ENCODE measurements at regions not wholly inside any gene's neighbourhood (a gene's known extent, or its start where the extent isn't known, plus 50 kb on each side); places are given as distances from the start of the nearest gene placed in this dataset.

DNA sequence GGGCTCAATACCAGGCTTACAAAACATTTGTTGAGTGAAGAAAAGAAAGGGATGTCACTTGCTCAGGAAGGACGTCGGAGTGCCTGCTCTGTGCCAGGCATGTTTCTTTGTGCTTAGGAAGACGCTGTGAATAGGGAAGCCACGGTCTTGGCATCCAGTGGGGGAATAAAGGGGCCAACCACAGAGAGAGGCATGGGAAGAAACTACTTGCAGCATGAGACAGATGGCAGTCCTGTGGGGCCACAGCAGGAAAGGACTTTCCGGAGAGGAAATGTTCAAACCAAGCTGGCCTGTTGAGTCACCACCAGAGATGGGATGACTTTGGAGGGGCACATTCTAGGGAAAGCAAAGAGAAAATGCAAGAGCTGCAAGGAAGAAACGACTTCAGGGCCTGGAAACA is 173.2 kb downstream of the CDH26 start:
- DNase-seq (ENCODE audit: low spot score): no peak

- no peak for DNase-seq (ENCODE audit: low spot score)
These were observed 174.1 kb downstream of the CDH26 start for GRCh38 chr20:60132162-60132826.

DNA sequence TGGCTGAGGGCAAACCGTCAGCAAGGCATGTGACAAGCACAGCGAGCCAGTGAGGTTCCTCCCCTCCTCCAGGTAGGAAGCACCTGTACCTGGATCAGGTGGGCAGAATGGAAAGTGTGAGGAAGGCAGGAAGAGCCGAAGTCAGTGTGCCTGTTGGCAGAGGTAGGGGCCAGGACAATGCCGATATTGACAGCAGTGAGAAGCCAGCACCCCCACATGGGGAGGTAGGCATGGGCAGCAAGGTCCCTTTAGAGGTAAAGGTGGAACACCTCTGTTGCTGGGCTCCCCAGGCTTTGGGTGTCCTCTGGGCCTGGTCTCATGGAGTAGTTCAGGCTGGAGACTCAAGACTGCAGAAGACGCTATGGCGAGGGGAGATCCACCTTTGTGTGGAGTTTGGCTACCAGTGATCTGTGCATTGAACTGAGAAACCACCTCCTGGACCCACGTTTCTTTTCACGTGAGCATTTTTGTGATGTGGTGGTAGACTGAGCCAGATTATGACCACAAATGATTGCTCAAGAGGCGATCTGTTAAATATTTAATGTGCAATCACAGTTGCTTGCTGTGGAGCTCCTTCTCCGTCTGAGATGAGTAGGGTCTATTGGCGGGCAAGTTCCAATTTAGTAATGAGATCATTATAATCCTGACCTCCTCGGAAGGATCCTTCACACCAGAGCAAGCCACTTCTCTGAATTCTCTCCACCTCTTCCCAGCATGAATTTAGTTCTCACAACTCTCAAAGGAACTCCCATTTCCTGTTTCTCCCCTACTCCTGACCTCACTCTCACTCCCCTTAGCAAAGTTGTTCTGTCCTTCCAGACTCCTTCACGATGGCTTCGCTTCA is 174.8 kb downstream of the CDH26 start:
- DNase-seq (ENCODE audit: low spot score): no peak

DNA sequence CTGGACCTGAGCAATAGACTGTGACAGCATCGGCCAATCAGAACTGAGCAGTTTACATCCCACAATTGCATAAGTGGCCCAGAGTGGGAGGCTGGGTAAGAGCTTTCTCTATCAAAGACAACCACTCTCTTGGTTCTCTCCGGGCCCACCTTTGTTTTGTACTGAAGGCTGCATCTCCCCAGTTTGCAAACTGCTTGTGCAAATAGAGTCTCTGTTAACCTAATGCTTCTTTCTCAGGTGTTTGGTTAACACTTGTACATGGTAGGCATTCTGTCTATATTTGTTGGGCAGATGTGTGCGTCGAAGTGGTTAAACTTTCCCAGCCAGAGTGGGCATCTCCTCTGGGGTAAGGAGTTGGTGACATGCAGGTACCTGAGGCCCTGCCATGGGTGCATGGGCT is 177.1 kb downstream of the CDH26 start:
- no peak for DNase-seq (ENCODE audit: low spot score)

- no peak for DNase-seq (ENCODE audit: low spot score)
These were observed 178.6 kb downstream of the CDH26 start for GRCh38 chr20:60136645-60137401.

GRCh38 chr20:60137657-60138245 is 179.5 kb downstream of the CDH26 start:
- peak; percentile 18 for DNase-seq (ENCODE audit: low spot score)

- no peak for DNase-seq (ENCODE audit: low spot score)
These were observed 180.3 kb downstream of the CDH26 start for GRCh38 chr20:60138256-60139220.

- no peak for DNase-seq (ENCODE audit: low spot score)
These were observed 181.6 kb downstream of the CDH26 start for GRCh38 chr20:60139663-60140446.

DNA sequence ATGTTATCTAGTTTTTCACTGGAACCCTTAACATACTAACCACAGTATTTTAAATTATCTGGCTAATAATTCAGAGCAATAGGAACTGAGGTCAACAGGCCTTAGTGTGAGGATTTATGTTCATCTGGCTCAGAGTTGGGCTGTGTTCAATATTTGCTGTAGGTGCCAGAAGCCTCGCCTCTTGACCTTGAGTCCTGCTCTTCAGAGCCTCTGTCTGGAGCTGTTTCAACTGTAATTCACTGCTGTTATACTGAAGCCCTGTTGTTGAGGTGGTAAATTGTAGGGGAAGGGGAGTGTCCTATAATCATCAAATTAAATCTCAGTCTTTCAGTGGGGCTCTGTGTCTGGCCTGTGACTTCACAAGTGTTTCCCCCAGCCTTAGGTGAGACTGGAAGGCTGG is 184.4 kb downstream of the CDH26 start:
- DNase-seq (ENCODE audit: low spot score): no peak

DNA sequence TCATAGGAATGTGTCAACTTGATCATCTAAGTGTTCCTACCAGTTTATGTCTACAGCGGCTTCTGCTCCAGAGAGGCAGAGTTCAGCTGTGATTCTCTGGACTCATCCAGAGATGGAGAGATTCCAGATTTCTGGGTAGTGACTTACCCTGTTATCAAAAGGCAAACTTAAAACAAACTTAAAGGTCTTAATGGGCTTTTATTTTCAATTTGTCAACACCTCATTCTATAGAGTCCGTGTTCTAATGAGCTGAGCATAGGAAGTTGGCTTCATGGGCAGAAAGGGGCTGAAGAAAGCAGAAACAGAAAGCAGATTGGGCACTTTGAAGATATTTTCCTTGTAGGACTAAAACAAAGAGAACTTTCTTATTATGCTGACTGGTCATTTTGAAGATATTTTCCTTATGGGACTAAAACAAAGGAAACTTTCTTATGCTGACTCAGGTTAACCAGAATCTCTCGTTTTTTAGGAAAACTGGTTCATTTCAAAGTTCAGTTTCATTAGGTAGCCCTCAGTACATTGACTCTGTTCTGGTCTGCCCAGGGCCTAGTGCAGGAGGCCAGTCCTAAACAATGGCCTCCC is 185.1 kb downstream of the CDH26 start:
- DNase-seq (ENCODE audit: low spot score): no peak

- DNase-seq (ENCODE audit: low spot score): no peak
These were observed 186.2 kb downstream of the CDH26 start for GRCh38 chr20:60144404-60144803.

DNA sequence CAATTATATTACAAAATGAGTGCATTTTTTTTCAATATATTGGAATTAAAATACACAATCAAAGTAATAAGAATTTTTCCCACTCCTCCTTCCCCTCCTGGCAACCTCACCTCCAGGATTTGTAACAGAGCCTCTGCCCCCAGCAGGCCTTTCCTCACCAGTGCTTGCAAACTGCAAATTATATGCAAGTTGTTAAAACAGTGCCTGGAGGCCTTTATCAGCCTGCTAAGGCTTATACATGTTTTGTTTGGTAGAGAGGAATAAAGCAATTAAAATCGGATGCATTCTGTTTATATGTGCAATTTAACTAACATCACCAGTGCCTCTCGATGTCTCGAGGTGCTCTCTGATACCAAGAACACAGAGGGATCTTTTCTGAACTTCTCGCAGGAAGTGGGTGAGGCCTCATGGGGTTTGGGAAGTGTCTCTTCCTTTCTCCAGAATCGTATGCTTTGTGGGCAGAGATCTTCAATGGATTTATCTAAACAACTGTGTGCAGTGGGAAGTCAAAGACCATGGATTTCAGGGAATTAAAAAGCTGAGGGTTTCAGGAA is 186.8 kb downstream of the CDH26 start:
- no peak for DNase-seq (ENCODE audit: low spot score)

DNA sequence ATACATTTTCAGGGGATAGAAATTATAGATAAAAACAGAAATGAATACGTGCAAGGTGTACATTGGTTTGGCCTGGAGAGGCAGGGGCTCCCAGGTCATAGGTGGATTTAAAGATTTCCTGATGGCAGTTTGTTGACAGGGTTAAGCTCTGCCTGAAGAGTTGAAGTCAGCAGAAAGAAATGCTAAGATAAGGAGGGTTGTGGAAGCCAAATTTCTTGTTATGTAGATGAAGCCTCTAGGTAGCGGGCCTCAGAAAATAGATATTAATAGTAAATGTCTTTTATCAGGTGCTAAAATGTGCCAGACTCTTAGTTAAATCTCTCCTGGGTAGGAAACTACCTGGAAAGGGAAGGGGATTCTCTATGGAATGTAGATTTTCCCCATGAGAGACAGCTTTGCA is 188.8 kb downstream of the CDH26 start:
- no peak for DNase-seq (ENCODE audit: low spot score)

DNA sequence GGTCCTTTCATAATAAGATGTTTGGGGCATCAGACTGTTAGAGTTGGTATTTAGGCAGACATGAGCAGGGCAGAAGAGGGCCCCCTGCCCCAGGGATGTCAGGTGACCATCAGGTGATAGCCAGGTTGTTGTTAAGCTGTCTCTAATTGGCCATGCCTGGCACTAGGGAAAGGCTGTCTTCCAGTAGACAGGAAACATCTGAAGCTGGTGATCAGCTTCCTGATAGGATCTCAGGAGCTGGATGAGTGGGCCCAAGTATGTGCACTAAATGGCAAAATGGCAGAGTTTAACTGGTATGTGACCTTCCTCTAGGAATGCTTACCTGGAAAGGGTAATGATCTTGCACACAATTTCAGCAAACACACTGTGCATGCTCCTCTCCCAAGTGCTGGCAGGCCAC is 190.7 kb downstream of the CDH26 start:
- DNase-seq (ENCODE audit: low spot score): no peak

- no peak for DNase-seq (ENCODE audit: low spot score)
These were observed 194.6 kb downstream of the CDH26 start for GRCh38 chr20:60152792-60153191.

- no peak for DNase-seq (ENCODE audit: low spot score)
These were observed 202.4 kb downstream of the CDH26 start for GRCh38 chr20:60160451-60161145.

DNA sequence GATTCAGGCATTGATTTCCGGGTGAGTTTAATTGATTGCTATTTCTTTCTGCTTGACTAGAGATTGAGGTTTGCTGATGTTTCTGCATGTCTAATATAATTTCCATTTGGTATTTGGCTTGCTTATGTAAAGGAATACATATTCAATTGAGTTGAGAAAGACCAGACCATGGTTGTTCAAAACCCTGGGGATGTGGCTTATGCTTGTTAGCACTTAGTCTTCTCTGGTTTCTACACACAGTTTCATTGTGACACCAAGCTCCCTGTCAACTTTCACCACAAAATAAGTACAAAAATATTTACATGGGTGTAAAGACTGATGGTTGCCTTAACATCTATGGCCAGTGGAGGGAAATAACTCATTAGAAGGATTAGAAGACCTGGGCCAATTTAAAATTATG is 209.6 kb downstream of the CDH26 start:
- no peak for DNase-seq (ENCODE audit: low spot score)

DNA sequence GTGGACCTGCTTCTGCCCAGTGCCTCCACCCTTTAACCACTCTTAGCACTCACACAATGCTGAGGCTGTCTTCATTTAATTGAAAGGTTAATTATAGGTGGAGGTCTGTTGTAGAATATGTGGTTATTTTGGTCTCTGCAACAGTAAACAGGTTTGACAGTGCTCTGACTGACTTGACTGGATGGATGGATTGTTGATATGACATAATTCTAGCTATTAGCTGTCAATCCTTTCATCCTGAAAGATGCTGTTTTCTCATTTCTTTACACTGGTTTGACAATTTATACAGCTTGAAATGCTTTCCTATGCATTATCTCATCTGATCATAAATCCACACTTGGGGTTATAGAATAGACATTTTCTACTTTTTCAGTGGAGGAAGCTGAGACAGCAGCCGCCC is 210.7 kb downstream of the CDH26 start:
- no peak for DNase-seq (ENCODE audit: low spot score)

DNA sequence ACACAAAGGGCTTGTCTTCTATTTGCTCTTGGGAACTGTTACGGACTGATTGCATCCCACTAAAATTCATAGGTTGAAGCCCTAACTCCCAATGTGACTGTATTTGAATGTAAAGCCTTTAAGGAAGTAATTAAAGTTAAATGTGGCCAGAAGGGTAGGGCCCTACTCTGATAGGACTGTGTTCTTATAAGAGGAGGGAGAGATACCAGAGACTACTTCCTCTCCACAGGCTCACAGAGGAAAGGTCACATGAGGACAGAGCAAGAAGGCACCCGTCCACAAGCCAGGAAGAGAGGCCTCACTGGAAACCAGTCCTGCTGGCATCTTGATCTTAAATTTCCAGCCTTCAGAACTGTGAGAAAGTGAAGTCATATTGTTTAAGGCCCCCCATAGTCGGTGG is 211.9 kb downstream of the CDH26 start:
- no peak for DNase-seq (ENCODE audit: low spot score)
